ENCODE measurements at regions not wholly inside any gene's neighbourhood (a gene's known extent, or its start where the extent isn't known, plus 50 kb on each side); places are given as distances from the start of the nearest gene placed in this dataset.

DNA sequence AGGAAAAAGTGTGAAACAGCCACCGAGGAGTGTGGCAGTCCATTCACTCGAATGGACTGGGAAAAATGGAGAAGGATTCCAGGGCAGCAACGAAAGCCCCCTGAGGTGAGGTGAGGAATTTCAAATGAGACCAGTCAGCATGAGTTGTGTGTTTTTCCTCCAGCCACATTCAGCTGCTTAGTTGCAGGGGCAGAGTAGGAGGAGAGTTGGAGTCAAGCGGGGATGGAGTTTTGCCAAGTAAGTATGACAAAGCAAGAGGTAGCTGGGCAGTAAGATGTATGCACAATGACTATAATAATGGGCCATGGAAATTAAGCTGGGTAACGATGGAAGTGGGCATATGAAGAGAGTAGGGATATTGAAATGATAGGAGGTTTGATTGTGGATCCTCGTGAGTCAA, 64.4 kb downstream of the CCDC54 start:
- TF ChIP-seq, protein P1, sequence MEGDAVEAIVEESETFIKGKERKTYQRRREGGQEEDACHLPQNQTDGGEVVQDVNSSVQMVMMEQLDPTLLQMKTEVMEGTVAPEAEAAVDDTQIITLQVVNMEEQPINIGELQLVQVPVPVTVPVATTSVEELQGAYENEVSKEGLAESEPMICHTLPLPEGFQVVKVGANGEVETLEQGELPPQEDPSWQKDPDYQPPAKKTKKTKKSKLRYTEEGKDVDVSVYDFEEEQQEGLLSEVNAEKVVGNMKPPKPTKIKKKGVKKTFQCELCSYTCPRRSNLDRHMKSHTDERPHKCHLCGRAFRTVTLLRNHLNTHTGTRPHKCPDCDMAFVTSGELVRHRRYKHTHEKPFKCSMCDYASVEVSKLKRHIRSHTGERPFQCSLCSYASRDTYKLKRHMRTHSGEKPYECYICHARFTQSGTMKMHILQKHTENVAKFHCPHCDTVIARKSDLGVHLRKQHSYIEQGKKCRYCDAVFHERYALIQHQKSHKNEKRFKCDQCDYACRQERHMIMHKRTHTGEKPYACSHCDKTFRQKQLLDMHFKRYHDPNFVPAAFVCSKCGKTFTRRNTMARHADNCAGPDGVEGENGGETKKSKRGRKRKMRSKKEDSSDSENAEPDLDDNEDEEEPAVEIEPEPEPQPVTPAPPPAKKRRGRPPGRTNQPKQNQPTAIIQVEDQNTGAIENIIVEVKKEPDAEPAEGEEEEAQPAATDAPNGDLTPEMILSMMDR (IDR thresholded peaks at IDR 0.05; ENCODE audit: low read depth, low read length, missing input control): no peak
- no peak for TF ChIP-seq SP1 (IDR thresholded peaks at IDR 0.05)
- TF ChIP-seq YY1 (IDR thresholded peaks at IDR 0.05): no peak
- no peak for TF ChIP-seq TAF1 (conservative IDR thresholded peaks at IDR 0.05)
- TF ChIP-seq RAD21 (IDR thresholded peaks at IDR 0.05): no peak
- no peak for TF ChIP-seq FOXA1 (IDR thresholded peaks at IDR 0.05)
- TF ChIP-seq, protein P2, sequence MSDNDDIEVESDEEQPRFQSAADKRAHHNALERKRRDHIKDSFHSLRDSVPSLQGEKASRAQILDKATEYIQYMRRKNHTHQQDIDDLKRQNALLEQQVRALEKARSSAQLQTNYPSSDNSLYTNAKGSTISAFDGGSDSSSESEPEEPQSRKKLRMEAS (IDR thresholded peaks at IDR 0.05): no peak
- TF ChIP-seq, protein P3, sequence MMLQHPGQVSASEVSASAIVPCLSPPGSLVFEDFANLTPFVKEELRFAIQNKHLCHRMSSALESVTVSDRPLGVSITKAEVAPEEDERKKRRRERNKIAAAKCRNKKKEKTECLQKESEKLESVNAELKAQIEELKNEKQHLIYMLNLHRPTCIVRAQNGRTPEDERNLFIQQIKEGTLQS (IDR thresholded peaks at IDR 0.05): no peak
